HG02884 (cell line): ENCODE measurements at regions not wholly inside any gene's neighbourhood (a gene's known extent, or its start where the extent isn't known, plus 50 kb on each side); places are given as distances from the start of the nearest gene placed in this dataset.

Source experiments
- ATAC-seq: cut with Tn5 transposase; IDR thresholded peaks from one replicate; pipeline ENCODE4 v1.9.1; 2021; ENCODE audit warnings: mild to moderate bottlenecking, moderate library complexity; ENCODE audit not compliant: unreplicated experiment

GRCh38 chr2:147560810-147561535 is 283.9 kb upstream of the ACVR2A start:
- ATAC-seq, result no peak

- ATAC-seq, result no peak
Observed at GRCh38 chr2:147559070-147559725, 285.6 kb upstream of the ACVR2A start.

- ATAC-seq, result no peak
Observed at GRCh38 chr2:147558620-147559019, 286.2 kb upstream of the ACVR2A start.

- ATAC-seq, result no peak
Observed at GRCh38 chr2:147554521-147555107, 290.2 kb upstream of the ACVR2A start.

- ATAC-seq, result no peak
Observed at GRCh38 chr2:147553775-147554271, 291.0 kb upstream of the ACVR2A start.

GRCh38 chr2:147550995-147551731 is 293.7 kb upstream of the ACVR2A start:
- ATAC-seq, result no peak

GRCh38 chr2:147549054-147549453 is 295.8 kb upstream of the ACVR2A start:
- ATAC-seq, result no peak

GRCh38 chr2:147548451-147548850 is 296.4 kb upstream of the ACVR2A start:
- no peak for ATAC-seq

GRCh38 chr2:147547440-147547839 is 297.4 kb upstream of the ACVR2A start:
- no peak for ATAC-seq

- ATAC-seq, result no peak
Observed at GRCh38 chr2:147546109-147546508, 298.7 kb upstream of the ACVR2A start.

GRCh38 chr2:147543056-147543455 is 301.8 kb upstream of the ACVR2A start:
- ATAC-seq, result no peak

- no peak for ATAC-seq
Observed at GRCh38 chr2:147542351-147542750, 302.5 kb upstream of the ACVR2A start.

GRCh38 chr2:147541314-147541713 is 303.5 kb upstream of the ACVR2A start:
- ATAC-seq, result no peak

GRCh38 chr2:147538821-147539220 is 306.0 kb upstream of the ACVR2A start:
- ATAC-seq, result no peak

GRCh38 chr2:147538088-147538487 is 306.7 kb upstream of the ACVR2A start:
- no peak for ATAC-seq

- ATAC-seq, result no peak
Observed at GRCh38 chr2:147531269-147531668, 313.6 kb upstream of the ACVR2A start.

GRCh38 chr2:147530033-147530432 is 314.8 kb upstream of the ACVR2A start:
- ATAC-seq, result no peak

GRCh38 chr2:147525819-147526489 is 318.9 kb upstream of the ACVR2A start:
- ATAC-seq, result no peak

GRCh38 chr2:147524912-147525311 is 319.9 kb upstream of the ACVR2A start:
- no peak for ATAC-seq

- no peak for ATAC-seq
Observed at GRCh38 chr2:147523415-147523814, 321.4 kb upstream of the ACVR2A start.

- no peak for ATAC-seq
Observed at GRCh38 chr2:147521936-147522335, 322.9 kb upstream of the ACVR2A start.
